HL-60 (cell line): ENCODE measurements at regions not wholly inside any gene's neighbourhood (a gene's known extent, or its start where the extent isn't known, plus 50 kb on each side); places are given as distances from the start of the nearest gene placed in this dataset.

Experiments used
- DNase-seq, 2 experiments: peaks; one replicate each; pipeline ENCODE4 v3.0.0-alpha.2; 2010 to 2020; ENCODE audit warnings: low read depth in 1 of 2, low spot score in 1 of 2
- H3K27ac ChIP-seq: fragments of 250-450 bp; sonication (Bioruptor Pico); replicated peaks from 2 replicates; pipeline ENCODE4 v1.5.1; 2020; ENCODE audit warnings: mild to moderate bottlenecking, moderate library complexity
- H3K27me3 ChIP-seq: fragments of 250-450 bp; sonication (Bioruptor Pico); 2 replicates; pipeline ENCODE4 v1.5.1; 2021; ENCODE audit warnings: mild to moderate bottlenecking, moderate library complexity; ENCODE audit not compliant: insufficient read depth, poor library complexity, severe bottlenecking
- H3K4me3 ChIP-seq: replicated peaks from 2 replicates; pipeline ENCODE4 v1.5.1; 2011; ENCODE audit warnings: mild to moderate bottlenecking, control low read depth, low read length; ENCODE audit not compliant: insufficient read depth
- CTCF ChIP-seq: IDR thresholded peaks from one replicate; pipeline ENCODE4 v1.5.1; 2011; ENCODE audit warnings: low read length, control low read depth, inconsistent platforms; ENCODE audit not compliant: insufficient read depth
- GABPA ChIP-seq: IDR thresholded peaks from 2 replicates; pipeline ENCODE4 v1.6.1; 2012; ENCODE audit warnings: low read depth
- POLR2AphosphoS5 ChIP-seq: IDR thresholded peaks from 2 replicates; pipeline ENCODE4 v1.6.1; 2012; ENCODE audit warnings: low read depth
- SPI1 ChIP-seq: IDR thresholded peaks from 2 replicates; pipeline ENCODE4 v1.6.1; 2012; ENCODE audit warnings: low read depth, mild to moderate bottlenecking, borderline replicate concordance
- TF ChIP-seq, protein P1 (sequence below): IDR thresholded peaks from 2 replicates; pipeline ENCODE4 v1.6.1; 2012; ENCODE audit warnings: low read depth; ENCODE audit not compliant: insufficient replicate concordance

DNA sequence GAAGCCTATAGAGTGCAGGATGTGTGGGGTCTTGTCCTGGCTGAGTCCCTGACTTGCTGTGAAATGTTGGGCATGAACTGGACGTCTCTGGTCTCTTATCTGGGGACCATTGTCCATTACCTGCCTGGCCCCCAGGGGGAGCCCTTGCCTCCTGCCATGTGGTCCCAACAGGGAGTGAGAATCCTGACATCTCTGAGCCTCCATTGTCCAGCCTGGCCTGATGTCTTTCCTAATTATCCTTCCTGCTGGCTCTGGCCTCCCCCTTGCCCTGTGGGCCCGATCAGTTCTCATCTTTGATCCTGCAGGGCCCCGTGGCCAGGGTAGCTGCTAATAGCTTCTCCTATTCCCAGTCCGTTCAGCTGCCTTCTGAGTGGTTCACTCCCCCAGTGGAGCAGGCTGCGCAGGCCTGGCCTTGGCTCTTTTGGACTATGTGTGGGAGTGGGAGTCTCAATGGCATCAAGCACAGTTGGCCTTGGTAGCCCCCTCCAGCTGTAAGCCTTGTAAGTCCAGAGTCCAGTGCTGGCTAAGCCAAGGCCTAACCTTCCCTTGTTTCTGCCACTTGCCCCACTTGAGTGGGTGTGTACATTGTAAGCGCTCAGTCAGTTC is 77.9 kb upstream of the RALY start:
- Histone ChIP-seq H3K27me3 (no peaks in the 10 kb centered on the region), H3K27ac (no peak overlapping the region), H3K4me3 (no peak overlapping the region)
- DNase-seq = peak in 1 of 2 experiments; percentile 26
- TF ChIP-seq SPI1 (no peak), CTCF (peak; percentile 56), POLR2AphosphoS5 (no peak), GABPA (no peak)
- TF ChIP-seq, protein P1, sequence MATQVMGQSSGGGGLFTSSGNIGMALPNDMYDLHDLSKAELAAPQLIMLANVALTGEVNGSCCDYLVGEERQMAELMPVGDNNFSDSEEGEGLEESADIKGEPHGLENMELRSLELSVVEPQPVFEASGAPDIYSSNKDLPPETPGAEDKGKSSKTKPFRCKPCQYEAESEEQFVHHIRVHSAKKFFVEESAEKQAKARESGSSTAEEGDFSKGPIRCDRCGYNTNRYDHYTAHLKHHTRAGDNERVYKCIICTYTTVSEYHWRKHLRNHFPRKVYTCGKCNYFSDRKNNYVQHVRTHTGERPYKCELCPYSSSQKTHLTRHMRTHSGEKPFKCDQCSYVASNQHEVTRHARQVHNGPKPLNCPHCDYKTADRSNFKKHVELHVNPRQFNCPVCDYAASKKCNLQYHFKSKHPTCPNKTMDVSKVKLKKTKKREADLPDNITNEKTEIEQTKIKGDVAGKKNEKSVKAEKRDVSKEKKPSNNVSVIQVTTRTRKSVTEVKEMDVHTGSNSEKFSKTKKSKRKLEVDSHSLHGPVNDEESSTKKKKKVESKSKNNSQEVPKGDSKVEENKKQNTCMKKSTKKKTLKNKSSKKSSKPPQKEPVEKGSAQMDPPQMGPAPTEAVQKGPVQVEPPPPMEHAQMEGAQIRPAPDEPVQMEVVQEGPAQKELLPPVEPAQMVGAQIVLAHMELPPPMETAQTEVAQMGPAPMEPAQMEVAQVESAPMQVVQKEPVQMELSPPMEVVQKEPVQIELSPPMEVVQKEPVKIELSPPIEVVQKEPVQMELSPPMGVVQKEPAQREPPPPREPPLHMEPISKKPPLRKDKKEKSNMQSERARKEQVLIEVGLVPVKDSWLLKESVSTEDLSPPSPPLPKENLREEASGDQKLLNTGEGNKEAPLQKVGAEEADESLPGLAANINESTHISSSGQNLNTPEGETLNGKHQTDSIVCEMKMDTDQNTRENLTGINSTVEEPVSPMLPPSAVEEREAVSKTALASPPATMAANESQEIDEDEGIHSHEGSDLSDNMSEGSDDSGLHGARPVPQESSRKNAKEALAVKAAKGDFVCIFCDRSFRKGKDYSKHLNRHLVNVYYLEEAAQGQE = no peak

DNA sequence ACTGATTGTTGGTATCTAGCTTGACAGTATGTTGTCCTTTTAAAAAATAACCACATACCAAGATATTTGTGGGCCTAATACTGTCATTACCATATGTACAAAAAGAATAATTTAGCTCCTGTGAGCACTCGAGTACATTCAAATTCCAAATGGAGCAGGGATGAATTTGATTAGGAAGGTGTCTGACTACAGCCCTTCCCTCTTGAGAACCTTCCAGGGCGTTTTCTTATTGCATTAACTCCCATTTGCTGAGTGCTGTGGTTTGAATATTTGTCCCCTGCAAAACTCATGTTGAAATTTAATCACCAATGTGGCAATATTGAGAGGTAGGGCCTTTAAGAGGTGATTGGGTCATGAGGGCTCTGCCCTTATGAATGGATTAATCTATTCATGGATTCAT is 76.9 kb upstream of the RALY start:
- no peak overlapping the region for H3K27ac ChIP-seq
- no peaks in the 10 kb centered on the region for H3K27me3 ChIP-seq
- no peak for DNase-seq
- H3K4me3 ChIP-seq = no peak overlapping the region
- TF ChIP-seq POLR2AphosphoS5 (no peak), SPI1 (no peak), CTCF (no peak), GABPA (no peak)
- TF ChIP-seq, protein P1 = no peak

DNA sequence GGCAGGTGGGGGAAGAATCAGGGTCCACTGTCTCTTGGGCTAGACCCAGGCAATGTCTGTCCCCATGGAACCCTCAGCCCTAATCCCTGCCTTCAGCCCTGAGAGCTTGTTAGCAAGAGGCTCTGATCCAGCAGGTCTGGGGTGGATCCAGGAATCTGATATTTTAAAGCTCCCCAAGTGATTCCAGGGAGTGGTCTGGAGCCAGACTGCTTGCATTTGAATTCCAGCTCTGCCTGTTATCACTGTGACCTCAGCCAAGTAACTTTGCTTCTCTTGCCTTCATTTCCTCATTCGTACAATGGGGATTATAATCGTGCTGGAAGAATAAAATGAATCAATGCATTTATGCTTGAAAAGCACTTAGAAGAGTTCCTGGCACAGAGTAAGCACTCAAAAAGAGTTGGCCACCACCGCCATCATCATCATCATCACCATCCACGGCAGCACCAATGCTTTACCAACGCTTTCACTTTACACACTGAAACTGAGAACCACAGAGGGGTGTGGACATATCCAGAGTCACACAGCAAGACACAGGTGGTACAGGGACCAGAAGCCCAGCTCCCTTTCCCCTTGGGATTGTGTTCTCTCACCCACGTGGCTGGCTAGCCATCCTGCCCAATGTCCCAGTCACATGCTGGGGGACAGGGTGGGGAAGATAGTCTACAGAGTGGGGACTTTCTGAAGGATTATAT is 75.7 kb upstream of the RALY start:
- TF ChIP-seq GABPA (no peak), POLR2AphosphoS5 (no peak), SPI1 (no peak), CTCF (no peak)
- TF ChIP-seq, protein P1 = no peak
- Histone ChIP-seq H3K27me3 (no peaks in the 10 kb centered on the region), H3K27ac (no peak overlapping the region), H3K4me3 (no peak overlapping the region)
- no peak for DNase-seq
